ENCODE measurements at regions not wholly inside any gene's neighbourhood (a gene's known extent, or its start where the extent isn't known, plus 50 kb on each side); places are given as distances from the start of the nearest gene placed in this dataset.

GRCh38 chr11:19560156-19560555 is 152.5 kb upstream of the NAV2 start:
- H3K4me2 ChIP-seq (ENCODE audit: low read length), result no peak overlapping the region
- TF ChIP-seq, protein P1, sequence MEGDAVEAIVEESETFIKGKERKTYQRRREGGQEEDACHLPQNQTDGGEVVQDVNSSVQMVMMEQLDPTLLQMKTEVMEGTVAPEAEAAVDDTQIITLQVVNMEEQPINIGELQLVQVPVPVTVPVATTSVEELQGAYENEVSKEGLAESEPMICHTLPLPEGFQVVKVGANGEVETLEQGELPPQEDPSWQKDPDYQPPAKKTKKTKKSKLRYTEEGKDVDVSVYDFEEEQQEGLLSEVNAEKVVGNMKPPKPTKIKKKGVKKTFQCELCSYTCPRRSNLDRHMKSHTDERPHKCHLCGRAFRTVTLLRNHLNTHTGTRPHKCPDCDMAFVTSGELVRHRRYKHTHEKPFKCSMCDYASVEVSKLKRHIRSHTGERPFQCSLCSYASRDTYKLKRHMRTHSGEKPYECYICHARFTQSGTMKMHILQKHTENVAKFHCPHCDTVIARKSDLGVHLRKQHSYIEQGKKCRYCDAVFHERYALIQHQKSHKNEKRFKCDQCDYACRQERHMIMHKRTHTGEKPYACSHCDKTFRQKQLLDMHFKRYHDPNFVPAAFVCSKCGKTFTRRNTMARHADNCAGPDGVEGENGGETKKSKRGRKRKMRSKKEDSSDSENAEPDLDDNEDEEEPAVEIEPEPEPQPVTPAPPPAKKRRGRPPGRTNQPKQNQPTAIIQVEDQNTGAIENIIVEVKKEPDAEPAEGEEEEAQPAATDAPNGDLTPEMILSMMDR (IDR thresholded peaks at IDR 0.05; ENCODE audit: low read depth, low read length, poor library complexity, severe bottlenecking), result no peak
- TF ChIP-seq EZH2phosphoT487 (IDR thresholded peaks at IDR 0.05; ENCODE audit: borderline replicate concordance, low read length), result no peak
- H3K36me3 ChIP-seq (ENCODE audit: control insufficient read depth, low read length), result no peaks in the 10 kb centered on the region
- no peak overlapping the region for H3K27ac ChIP-seq (ENCODE audit: low read depth, low read length)
- no peaks in the 10 kb centered on the region for H3K79me2 ChIP-seq (ENCODE audit: control insufficient read depth, low read length)
- H3F3A ChIP-seq (ENCODE audit: control insufficient read depth, insufficient read depth), result no peaks in the 10 kb centered on the region
- no peaks in the 10 kb centered on the region for H3K9me3 ChIP-seq (ENCODE audit: control insufficient read depth, insufficient read depth, low read length)
- H4K20me1 ChIP-seq (ENCODE audit: control insufficient read depth, insufficient read depth, low read depth, low read length), result no peaks in the 10 kb centered on the region
- H3K4me1 ChIP-seq (ENCODE audit: control insufficient read depth, low read length), result no peaks in the 10 kb centered on the region
- H3K4me3 ChIP-seq (ENCODE audit: low read length), result no peak overlapping the region
- H3K27me3 ChIP-seq (ENCODE audit: control insufficient read depth, low read length), result peaks cover 4% of the 10 kb centered on the region; the same call in 1 of the 2 replicates
- H3K9me2 ChIP-seq (replicated peaks; ENCODE audit: control insufficient read depth, low read length), result no peaks in the 10 kb centered on the region

DNA sequence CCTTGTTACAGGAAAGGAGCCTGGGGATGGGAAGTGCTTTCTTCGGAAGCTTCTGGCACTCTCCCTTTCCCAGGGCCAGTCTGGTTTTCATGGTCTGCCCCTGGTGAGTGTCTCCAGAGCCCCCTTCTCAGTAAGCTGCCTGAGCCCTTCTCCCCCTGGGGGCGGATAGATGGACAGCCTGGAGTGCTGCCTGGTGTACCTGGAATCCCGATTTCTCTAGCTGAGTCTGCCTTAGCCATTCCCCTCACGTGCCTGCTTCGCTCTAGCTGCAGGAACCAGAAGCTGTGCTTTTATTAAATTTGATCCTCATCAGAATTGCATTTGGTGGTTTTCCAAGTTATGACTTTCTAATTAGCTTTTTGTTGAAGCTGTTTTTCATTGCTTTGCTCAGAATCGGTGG is 152.9 kb upstream of the NAV2 start:
- no peaks in the 10 kb centered on the region for H4K20me1 ChIP-seq (ENCODE audit: control insufficient read depth, insufficient read depth, low read depth, low read length)
- H3K9me2 ChIP-seq (replicated peaks; ENCODE audit: control insufficient read depth, low read length), result no peaks in the 10 kb centered on the region
- peaks cover 4% of the 10 kb centered on the region; the same call in 1 of the 2 replicates for H3K27me3 ChIP-seq (ENCODE audit: control insufficient read depth, low read length)
- TF ChIP-seq, protein P1 (IDR thresholded peaks at IDR 0.05; ENCODE audit: low read depth, low read length, poor library complexity, severe bottlenecking), result no peak
- no peak for TF ChIP-seq EZH2phosphoT487 (IDR thresholded peaks at IDR 0.05; ENCODE audit: borderline replicate concordance, low read length)
- H3K4me3 ChIP-seq (ENCODE audit: low read length), result no peak overlapping the region
- no peaks in the 10 kb centered on the region for H3K4me1 ChIP-seq (ENCODE audit: control insufficient read depth, low read length)
- H3K9me3 ChIP-seq (ENCODE audit: control insufficient read depth, insufficient read depth, low read length), result no peaks in the 10 kb centered on the region
- no peaks in the 10 kb centered on the region for H3K36me3 ChIP-seq (ENCODE audit: control insufficient read depth, low read length)
- no peak overlapping the region for H3K4me2 ChIP-seq (ENCODE audit: low read length)
- no peaks in the 10 kb centered on the region for H3K79me2 ChIP-seq (ENCODE audit: control insufficient read depth, low read length)
- H3F3A ChIP-seq (ENCODE audit: control insufficient read depth, insufficient read depth), result no peaks in the 10 kb centered on the region
- no peak overlapping the region for H3K27ac ChIP-seq (ENCODE audit: low read depth, low read length)

- no peak for TF ChIP-seq EZH2phosphoT487 (IDR thresholded peaks at IDR 0.05; ENCODE audit: borderline replicate concordance, low read length)
- TF ChIP-seq, protein P1 (IDR thresholded peaks at IDR 0.05; ENCODE audit: low read depth, low read length, poor library complexity, severe bottlenecking), result no peak
- H3K79me2 ChIP-seq (ENCODE audit: control insufficient read depth, low read length), result no peaks in the 10 kb centered on the region
- no peaks in the 10 kb centered on the region for H4K20me1 ChIP-seq (ENCODE audit: control insufficient read depth, insufficient read depth, low read depth, low read length)
- H3K36me3 ChIP-seq (ENCODE audit: control insufficient read depth, low read length), result no peaks in the 10 kb centered on the region
- H3K9me3 ChIP-seq (ENCODE audit: control insufficient read depth, insufficient read depth, low read length), result no peaks in the 10 kb centered on the region
- H3K4me1 ChIP-seq (ENCODE audit: control insufficient read depth, low read length), result no peaks in the 10 kb centered on the region
- no peak overlapping the region for H3K4me3 ChIP-seq (ENCODE audit: low read length)
- no peak overlapping the region for H3K4me2 ChIP-seq (ENCODE audit: low read length)
- H3K27ac ChIP-seq (ENCODE audit: low read depth, low read length), result no peak overlapping the region
- H3K27me3 ChIP-seq (ENCODE audit: control insufficient read depth, low read length), result peaks cover 4% of the 10 kb centered on the region; the same call in 1 of the 2 replicates
- no peaks in the 10 kb centered on the region for H3K9me2 ChIP-seq (replicated peaks; ENCODE audit: control insufficient read depth, low read length)
- H3F3A ChIP-seq (ENCODE audit: control insufficient read depth, insufficient read depth), result no peaks in the 10 kb centered on the region
Observed at GRCh38 chr11:19558189-19558986, 154.2 kb upstream of the NAV2 start.
